Type B pancreatic cell (in vitro differentiated cells): ENCODE measurements at regions not wholly inside any gene's neighbourhood (a gene's known extent, or its start where the extent isn't known, plus 50 kb on each side); places are given as distances from the start of the nearest gene placed in this dataset.

Source experiments
- DNase-seq: peaks from one replicate; pipeline ENCODE4 v3.0.0; 2021; ENCODE audit warnings: mixed read lengths; ENCODE audit not compliant: unreplicated experiment; ENCODE audit errors: extremely low spot score
- H3K27ac Mint-ChIP-seq: 2 replicates; pipeline ENCODE4 v1.8.0; 2021; ENCODE audit warnings: mild to moderate bottlenecking, mixed read lengths
- H3K27me3 Mint-ChIP-seq: 2 replicates; pipeline ENCODE4 v1.8.0; 2021; ENCODE audit warnings: mixed read lengths
- H3K36me3 Mint-ChIP-seq: 2 replicates; pipeline ENCODE4 v1.8.0; 2021; ENCODE audit warnings: mixed read lengths
- H3K4me1 Mint-ChIP-seq: one replicate; pipeline ENCODE4 v1.8.0; 2021; ENCODE audit warnings: mixed read lengths; ENCODE audit not compliant: unreplicated experiment
- H3K4me3 Mint-ChIP-seq: 2 replicates; pipeline ENCODE4 v1.8.0; 2021; ENCODE audit warnings: mild to moderate bottlenecking, mixed read lengths
- H3K9me3 Mint-ChIP-seq: 2 replicates; pipeline ENCODE4 v1.8.0; 2021; ENCODE audit warnings: mixed read lengths
- TF ChIP-seq, protein P1 (sequence below): fragments of 200-600 bp; sonication (generic); conservative IDR thresholded peaks from 2 replicates; pipeline ENCODE4 v1.5.0; 2021; ENCODE audit warnings: antibody characterized with exemption, mild to moderate bottlenecking

DNA sequence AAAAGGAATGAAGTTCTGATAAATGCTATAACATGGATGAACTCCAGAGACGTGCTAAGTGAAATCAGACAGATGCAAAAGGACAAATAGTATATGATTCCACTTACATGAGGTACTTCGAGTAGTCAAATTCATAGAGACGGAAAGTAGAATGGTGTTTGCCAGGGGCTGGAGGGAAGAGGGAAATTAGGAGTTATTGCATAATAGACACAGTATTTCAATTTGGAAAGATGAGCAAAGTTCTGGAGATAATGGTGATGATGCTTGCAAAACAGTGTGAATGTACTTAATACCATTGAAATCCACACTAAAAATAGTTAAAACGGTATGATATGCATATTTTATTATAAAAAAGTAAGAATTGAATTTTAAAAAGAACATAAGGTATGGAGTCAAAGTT lies 84.9 kb upstream of the STXBP5 start:
- Mint-ChIP-seq H3K4me1 (no peaks in the 10 kb centered on the region), H3K36me3 (no peaks in the 10 kb centered on the region), H3K27ac (no peak overlapping the region), H3K4me3 (no peak overlapping the region), H3K9me3 (peaks cover 5% of the 10 kb centered on the region), H3K27me3 (no peaks in the 10 kb centered on the region)
- no peak for DNase-seq
- TF ChIP-seq, protein P1, sequence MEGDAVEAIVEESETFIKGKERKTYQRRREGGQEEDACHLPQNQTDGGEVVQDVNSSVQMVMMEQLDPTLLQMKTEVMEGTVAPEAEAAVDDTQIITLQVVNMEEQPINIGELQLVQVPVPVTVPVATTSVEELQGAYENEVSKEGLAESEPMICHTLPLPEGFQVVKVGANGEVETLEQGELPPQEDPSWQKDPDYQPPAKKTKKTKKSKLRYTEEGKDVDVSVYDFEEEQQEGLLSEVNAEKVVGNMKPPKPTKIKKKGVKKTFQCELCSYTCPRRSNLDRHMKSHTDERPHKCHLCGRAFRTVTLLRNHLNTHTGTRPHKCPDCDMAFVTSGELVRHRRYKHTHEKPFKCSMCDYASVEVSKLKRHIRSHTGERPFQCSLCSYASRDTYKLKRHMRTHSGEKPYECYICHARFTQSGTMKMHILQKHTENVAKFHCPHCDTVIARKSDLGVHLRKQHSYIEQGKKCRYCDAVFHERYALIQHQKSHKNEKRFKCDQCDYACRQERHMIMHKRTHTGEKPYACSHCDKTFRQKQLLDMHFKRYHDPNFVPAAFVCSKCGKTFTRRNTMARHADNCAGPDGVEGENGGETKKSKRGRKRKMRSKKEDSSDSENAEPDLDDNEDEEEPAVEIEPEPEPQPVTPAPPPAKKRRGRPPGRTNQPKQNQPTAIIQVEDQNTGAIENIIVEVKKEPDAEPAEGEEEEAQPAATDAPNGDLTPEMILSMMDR = no peak

DNA sequence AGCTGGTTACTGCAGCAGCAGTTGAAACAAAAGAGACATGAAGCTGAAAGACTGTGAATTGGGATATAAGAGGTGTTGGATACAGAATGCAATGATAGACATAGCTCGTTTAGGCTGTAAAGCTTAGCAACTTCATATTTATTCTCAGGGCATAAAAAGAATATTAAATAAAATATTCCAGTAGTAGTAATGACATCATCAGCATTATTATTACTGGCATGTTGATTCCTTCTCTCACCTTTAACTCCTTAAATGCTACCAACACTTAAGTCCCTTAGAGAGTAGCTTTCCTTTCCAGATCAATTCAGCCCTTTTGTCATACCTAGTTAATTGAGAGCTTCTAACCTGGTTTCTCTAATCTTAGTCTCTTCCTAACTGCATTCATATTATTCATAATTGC lies 81.4 kb upstream of the STXBP5 start:
- TF ChIP-seq, protein P1 = no peak
- DNase-seq = no peak
- Mint-ChIP-seq H3K27me3 (no peaks in the 10 kb centered on the region), H3K27ac (no peak overlapping the region), H3K9me3 (peaks cover 5% of the 10 kb centered on the region), H3K36me3 (no peaks in the 10 kb centered on the region), H3K4me3 (no peak overlapping the region), H3K4me1 (no peaks in the 10 kb centered on the region)

DNA sequence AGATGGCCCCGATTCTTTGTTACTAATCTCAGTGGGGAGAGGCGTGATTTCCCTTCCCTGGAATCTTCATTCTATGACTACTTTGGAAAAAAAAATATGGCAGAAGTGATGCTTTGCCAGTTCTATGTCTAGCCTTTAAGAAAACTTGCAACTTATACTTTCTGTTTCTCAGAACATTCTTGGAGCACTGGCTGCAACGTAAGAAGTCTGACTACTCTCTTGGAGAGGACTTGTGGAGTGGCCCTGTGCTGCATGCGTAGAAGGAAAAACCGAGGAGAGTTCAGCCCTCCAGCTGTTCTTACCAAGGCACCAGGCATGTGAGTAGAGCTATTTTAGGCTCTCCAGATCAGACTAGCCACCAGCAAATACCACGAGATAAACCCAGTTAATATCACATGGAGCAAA lies 77.6 kb upstream of the STXBP5 start:
- Mint-ChIP-seq H3K9me3 (no peaks in the 10 kb centered on the region), H3K27me3 (no peaks in the 10 kb centered on the region), H3K36me3 (no peaks in the 10 kb centered on the region), H3K4me1 (peaks cover 1% of the 10 kb centered on the region), H3K4me3 (no peak overlapping the region), H3K27ac (no peak overlapping the region)
- TF ChIP-seq, protein P1 = no peak
- no peak for DNase-seq

DNA sequence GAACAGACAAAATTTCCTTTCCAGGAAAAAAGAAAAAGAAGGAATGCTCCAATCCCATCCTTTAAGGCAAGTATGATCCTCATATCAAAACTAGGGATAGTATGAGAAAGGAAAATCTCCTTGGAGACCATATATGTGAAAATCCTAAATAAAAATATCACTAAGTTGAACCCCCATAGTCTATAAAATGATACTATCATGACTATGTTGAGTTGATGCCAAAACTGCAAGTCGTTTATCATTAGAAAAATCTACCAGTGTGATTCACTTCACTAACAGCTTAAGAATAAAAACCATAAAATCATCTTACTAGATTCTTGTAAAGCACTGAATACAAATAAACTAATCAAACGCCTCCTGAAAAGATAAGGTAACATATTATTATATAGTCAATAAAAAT lies 76.6 kb upstream of the STXBP5 start:
- Mint-ChIP-seq H3K27ac (no peak overlapping the region), H3K27me3 (no peaks in the 10 kb centered on the region), H3K4me1 (peaks cover 3% of the 10 kb centered on the region), H3K36me3 (no peaks in the 10 kb centered on the region), H3K4me3 (no peak overlapping the region), H3K9me3 (no peaks in the 10 kb centered on the region)
- no peak for DNase-seq
- TF ChIP-seq, protein P1 = no peak

DNA sequence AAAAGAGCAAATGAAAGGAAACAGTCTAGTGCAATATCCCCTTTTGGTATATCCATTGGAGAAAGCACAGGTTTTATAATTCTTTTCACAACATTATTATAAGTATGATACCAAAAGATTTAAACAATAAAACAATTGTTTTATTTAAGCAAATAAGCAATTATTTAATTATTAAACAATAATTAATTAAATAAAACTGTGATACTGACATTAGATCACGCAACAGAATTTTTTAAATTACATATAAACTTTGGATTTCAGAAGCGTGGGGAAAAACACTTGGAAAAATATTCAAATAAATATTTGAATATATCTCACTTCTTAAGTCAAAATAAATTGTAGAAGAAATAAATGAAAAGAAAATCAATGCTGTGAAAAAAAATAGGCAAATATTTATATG lies 76.2 kb upstream of the STXBP5 start:
- Mint-ChIP-seq H3K36me3 (no peaks in the 10 kb centered on the region), H3K4me1 (peaks cover 3% of the 10 kb centered on the region), H3K27me3 (no peaks in the 10 kb centered on the region), H3K9me3 (no peaks in the 10 kb centered on the region), H3K4me3 (no peak overlapping the region), H3K27ac (no peak overlapping the region)
- TF ChIP-seq, protein P1 = no peak
- no peak for DNase-seq

DNA sequence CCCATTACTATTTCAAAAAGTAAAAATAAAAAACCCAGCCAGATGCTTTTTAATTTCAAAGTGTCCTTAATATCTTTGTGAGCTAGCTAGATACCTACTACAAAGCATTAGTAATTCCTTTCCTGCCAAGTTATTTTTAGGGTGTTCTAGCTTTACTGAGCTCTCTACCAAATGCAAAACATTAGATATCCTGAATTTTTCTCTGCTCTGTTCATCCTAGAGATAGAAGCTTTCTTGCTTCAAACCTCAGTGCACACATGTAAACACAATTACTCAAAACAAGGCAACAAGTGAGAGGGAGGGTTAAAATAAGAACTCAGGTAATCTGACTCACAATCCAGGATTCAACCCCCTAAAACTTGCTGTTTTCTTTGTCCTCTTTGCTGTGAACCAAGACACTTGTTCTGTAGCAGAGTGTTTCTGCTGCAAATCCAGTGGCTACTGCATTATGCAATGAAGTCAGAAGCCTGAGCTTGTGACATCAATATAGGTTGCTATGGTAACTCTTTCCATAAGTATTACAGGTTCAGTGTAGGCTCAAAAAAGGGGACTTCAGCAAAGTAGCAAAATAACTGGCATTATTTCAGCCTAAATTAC lies 72.6 kb upstream of the STXBP5 start:
- Mint-ChIP-seq H3K4me1 (peaks cover 3% of the 10 kb centered on the region), H3K4me3 (no peak overlapping the region), H3K36me3 (no peaks in the 10 kb centered on the region), H3K27me3 (no peaks in the 10 kb centered on the region), H3K9me3 (no peaks in the 10 kb centered on the region), H3K27ac (no peak overlapping the region)
- TF ChIP-seq, protein P1 = no peak
- DNase-seq = no peak
